ENCODE measurements at regions not wholly inside any gene's neighbourhood (a gene's known extent, or its start where the extent isn't known, plus 50 kb on each side); places are given as distances from the start of the nearest gene placed in this dataset.
A peak's percentile ranks its signal among the peaks of the same experiment; 100 is the strongest.

DNA sequence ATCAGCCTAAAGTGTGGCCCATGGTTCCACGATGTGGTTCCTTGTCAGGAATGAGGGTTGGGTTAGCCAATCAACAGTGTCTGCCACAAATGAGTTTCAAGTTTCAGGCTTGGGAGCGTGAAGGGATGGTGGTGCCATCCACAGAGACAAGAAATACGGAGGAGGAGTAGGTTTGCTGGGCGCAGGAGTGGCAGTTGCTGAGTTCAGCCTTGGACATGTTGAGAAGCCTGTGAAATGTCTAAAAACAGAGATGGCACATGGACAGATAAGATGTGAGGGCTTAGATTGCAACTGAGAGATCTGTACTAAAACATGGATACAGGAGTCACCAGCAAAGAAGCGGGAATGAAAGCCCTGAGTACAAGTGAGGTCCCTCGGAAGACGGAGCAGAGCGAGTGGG, 481.0 kb downstream of the BCOR start:
- H3K9me3 ChIP-seq = peaks cover 0 to 5% (median 0%) of the 10 kb centered on the region in 11 donors
- TF ChIP-seq, protein P1, sequence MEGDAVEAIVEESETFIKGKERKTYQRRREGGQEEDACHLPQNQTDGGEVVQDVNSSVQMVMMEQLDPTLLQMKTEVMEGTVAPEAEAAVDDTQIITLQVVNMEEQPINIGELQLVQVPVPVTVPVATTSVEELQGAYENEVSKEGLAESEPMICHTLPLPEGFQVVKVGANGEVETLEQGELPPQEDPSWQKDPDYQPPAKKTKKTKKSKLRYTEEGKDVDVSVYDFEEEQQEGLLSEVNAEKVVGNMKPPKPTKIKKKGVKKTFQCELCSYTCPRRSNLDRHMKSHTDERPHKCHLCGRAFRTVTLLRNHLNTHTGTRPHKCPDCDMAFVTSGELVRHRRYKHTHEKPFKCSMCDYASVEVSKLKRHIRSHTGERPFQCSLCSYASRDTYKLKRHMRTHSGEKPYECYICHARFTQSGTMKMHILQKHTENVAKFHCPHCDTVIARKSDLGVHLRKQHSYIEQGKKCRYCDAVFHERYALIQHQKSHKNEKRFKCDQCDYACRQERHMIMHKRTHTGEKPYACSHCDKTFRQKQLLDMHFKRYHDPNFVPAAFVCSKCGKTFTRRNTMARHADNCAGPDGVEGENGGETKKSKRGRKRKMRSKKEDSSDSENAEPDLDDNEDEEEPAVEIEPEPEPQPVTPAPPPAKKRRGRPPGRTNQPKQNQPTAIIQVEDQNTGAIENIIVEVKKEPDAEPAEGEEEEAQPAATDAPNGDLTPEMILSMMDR (IDR thresholded peaks at IDR 0.05) = no peak
- intact Hi-C loops (cut with DNase I) = no loop called here
- 82 to 84% methylated on average over 8 of the region's 8 CpGs for WGBS, 2 donors
- no peak overlapping the region for H3K4me3 ChIP-seq
- DNase-seq (no peak), ATAC-seq (no peak)
- H3K36me3 ChIP-seq = no peaks in the 10 kb centered on the region
- no peak overlapping the region for H3K27ac ChIP-seq
- H3K4me1 ChIP-seq = peaks cover 0 to 15% (median 0%) of the 10 kb centered on the region in 9 donors
- peaks cover 0 to 45% (median 0%) of the 10 kb centered on the region in 7 donors for H3K27me3 ChIP-seq

DNA sequence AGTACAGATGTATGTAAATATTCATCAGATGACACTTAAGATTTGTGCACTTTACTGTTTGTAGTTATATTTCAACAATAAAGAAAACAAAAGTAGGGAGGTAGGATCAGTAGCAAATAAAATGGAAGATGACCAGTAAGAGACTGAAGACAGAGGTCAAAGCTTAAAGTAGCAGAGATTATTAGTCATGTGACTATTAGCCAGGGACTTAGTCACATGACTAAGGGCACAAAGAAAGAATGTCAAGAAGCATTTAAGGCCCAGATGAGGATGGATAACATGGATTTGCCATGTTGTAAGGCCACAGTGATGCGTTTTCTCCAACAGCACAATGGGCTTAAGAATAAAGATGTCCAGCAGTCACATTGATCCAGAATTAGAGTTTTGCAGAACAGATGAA, 479.6 kb downstream of the BCOR start:
- Histone ChIP-seq H3K27ac (no peak overlapping the region), H3K36me3 (no peaks in the 10 kb centered on the region), H3K4me1 (peaks cover 0 to 15% (median 0%) of the 10 kb centered on the region in 9 donors), H3K4me3 (no peak overlapping the region), H3K9me3 (peaks cover 0 to 17% (median 0%) of the 10 kb centered on the region in 11 donors), H3K27me3 (peaks cover 0 to 31% (median 0%) of the 10 kb centered on the region in 7 donors)
- 91 to 96% methylated on average over 1 of the region's 1 CpG for WGBS, 2 donors
- DNase-seq (no peak), ATAC-seq (no peak)
- intact Hi-C loops (cut with DNase I) = no loop called here
- TF ChIP-seq, protein P1 (IDR thresholded peaks at IDR 0.05) = no peak

DNA sequence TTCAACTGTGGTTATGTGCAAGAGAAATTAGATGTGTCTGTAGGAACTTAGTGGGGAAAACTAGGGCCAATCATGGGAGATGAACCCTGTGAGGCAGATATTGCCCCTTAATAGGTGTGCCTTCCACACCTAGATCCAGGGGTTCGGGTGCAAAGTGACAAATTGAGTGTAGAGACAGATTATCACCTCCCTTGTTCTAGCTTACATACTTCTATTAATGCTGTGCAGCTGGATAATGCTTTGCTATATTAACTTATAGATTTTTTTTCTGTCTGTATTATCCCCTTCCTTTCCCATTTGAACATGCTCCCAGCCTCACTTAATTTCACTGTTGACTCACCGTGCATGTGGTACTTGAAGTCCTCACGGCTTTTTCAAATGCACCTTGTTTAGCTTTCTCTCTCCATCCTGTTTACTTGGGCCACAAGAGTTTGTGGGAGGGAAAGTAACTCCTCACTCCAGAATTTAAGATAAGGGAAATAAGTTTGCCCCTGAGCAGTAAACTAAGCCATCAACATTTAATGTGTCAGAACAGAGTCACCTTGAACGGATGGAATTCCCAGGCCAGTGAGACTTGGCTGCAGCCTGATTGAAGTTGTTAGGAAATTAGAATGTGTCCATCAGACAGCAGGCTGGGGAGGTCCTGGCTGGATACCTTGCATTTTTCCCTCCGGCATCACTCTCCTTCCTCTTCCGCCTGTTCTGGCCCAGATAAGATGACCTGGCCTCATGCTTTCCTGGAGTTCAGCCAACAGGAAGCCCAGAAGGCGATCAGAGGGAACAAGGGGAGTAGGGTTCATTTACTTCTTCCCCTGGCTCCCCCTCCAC, 478.4 kb downstream of the BCOR start:
- WGBS, 2 donors = 47 to 49% methylated on average over 7 of the region's 7 CpGs
- Histone ChIP-seq H3K27ac (no peak overlapping the region), H3K9me3 (peaks cover 0 to 18% (median 0%) of the 10 kb centered on the region in 11 donors), H3K36me3 (no peaks in the 10 kb centered on the region), H3K27me3 (peaks cover 0 to 19% (median 0%) of the 10 kb centered on the region in 7 donors), H3K4me1 (peaks cover 0 to 9% (median 0%) of the 10 kb centered on the region in 9 donors), H3K4me3 (no peak overlapping the region)
- TF ChIP-seq, protein P1 (IDR thresholded peaks at IDR 0.05) = no peak
- intact Hi-C loops (cut with DNase I) = no loop called here
- ATAC-seq (peak in 1 of 8 donors; percentile 25), DNase-seq (no peak)

DNA sequence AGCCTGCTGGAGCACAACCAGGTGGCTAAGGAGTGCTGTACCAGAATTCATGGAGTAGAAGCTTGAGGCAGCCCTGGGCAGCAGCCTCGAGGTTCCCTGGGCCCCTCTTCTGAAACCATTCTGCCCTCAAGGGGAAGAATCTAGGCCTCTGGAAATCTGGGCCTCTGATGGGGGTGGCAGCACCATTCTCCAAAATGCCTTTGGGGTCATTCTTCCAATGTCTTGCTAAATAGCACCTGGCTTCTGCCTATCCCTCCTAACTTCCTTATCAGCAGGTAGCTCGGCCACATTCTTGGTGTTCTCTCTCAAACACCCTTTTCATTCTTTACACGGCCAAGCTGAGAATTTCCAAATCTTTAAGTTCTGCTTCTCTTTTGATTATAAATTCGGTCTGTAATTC, 473.6 kb downstream of the BCOR start:
- Histone ChIP-seq H3K4me1 (peaks cover 0 to 6% (median 0%) of the 10 kb centered on the region in 9 donors), H3K36me3 (no peaks in the 10 kb centered on the region), H3K27me3 (peaks cover 0 to 18% (median 0%) of the 10 kb centered on the region in 7 donors), H3K9me3 (peaks cover 0 to 18% (median 0%) of the 10 kb centered on the region in 11 donors), H3K4me3 (no peak overlapping the region), H3K27ac (no peak overlapping the region)
- ATAC-seq (no peak), DNase-seq (no peak)
- TF ChIP-seq, protein P1 (IDR thresholded peaks at IDR 0.05) = no peak
- WGBS, 2 donors = 92 to 96% methylated on average over 4 of the region's 4 CpGs
- intact Hi-C loops (cut with DNase I) = no loop called here

Measured in heart right ventricle (tissue), 16 donors.